GM12873 (cell line): ENCODE measurements at regions not wholly inside any gene's neighbourhood (a gene's known extent, or its start where the extent isn't known, plus 50 kb on each side); places are given as distances from the start of the nearest gene placed in this dataset.

Experiments used
- CTCF ChIP-seq: IDR thresholded peaks from 2 replicates; pipeline ENCODE4 v1.5.1; 2012; ENCODE audit warnings: low read depth, mild to moderate bottlenecking, moderate library complexity, low read length, control low read depth; ENCODE audit not compliant: insufficient read depth; ENCODE audit errors: missing control alignments

GRCh38 chr1:22223176-22223575 is 80.3 kb upstream of the WNT4 start:
- no peak for TF ChIP-seq CTCF

GRCh38 chr1:22224091-22224490 is 81.2 kb upstream of the WNT4 start:
- no peak for TF ChIP-seq CTCF

- no peak for TF ChIP-seq CTCF
Measured at GRCh38 chr1:22224631-22225030, 81.7 kb upstream of the WNT4 start.

- TF ChIP-seq CTCF, result no peak
Measured at GRCh38 chr1:22225858-22226589, 83.1 kb upstream of the WNT4 start.

GRCh38 chr1:22228074-22228473 is 85.2 kb upstream of the WNT4 start:
- TF ChIP-seq CTCF, result no peak

GRCh38 chr1:22228505-22228911 is 85.6 kb upstream of the WNT4 start:
- TF ChIP-seq CTCF, result no peak

- TF ChIP-seq CTCF, result no peak
Measured at GRCh38 chr1:22229379-22229778, 86.5 kb upstream of the WNT4 start.
